ENCODE measurements at regions not wholly inside any gene's neighbourhood (a gene's known extent, or its start where the extent isn't known, plus 50 kb on each side); places are given as distances from the start of the nearest gene placed in this dataset.
"Not testable (repeated sequence)": the region's sequence is repeated elsewhere in the genome, so short reads cannot be mapped to it uniquely, and the experiment has no call there.

DNA sequence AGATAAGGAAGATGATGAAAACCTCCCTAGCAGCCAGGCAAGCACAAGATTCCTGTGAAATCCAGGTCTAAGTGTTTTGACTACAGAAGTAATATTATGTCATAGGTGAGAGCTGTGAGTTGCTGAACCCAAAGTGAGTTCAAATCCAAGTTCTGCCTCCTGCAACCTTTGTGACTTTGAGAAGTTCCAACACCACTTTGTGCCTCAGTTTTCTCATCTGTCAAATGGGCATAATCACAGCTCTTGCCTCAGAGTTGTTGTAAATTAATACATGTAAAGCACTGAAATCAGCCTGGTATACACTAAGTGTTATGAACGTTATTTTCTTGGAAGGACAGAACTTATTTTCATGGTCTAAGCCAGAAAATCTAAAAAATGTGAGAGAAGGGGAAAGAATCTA lies 210.3 kb upstream of the FRG2C start:
- DNase-seq: not testable (repeated sequence)

DNA sequence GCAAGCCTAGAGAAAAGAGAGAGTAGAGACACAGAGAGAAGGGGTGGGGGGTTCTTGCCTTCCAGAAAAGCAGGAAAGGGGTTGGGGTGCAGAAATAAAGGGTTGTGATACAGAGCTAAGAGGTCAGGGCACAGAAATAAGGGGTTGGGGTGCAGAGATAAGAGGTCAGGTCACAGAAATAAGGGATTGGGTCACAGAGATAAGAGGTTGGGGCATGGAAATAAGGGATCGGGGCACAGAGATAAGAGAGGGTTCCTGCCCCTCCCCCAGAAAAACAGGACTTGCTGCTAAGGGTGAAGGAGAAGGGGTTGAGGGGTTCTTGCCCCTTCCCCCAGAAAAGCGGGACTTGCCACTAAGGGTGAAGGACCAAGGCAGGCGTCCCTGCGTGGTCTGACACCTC lies 189.6 kb upstream of the FRG2C start:
- not testable (repeated sequence) for DNase-seq

DNA sequence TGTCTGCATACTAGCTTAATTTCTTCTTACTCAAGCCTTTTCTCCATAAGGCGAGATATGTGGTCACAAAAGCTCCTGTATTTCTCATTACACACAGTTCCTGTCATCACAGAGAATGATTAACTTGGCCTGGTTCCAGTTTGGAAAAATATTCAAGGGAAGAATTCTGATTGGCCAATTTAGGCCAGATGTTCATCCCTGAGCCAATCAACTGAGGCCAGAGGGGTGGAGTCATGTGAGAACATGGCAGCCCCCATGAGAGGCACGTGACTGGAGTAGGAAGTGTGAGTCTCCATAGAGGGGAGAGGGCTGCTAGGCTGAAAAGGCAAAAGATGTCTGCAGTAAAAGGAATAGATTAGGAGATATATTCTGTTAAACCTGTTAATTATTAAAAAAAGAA lies 167.5 kb upstream of the FRG2C start:
- not testable (repeated sequence) for DNase-seq

DNA sequence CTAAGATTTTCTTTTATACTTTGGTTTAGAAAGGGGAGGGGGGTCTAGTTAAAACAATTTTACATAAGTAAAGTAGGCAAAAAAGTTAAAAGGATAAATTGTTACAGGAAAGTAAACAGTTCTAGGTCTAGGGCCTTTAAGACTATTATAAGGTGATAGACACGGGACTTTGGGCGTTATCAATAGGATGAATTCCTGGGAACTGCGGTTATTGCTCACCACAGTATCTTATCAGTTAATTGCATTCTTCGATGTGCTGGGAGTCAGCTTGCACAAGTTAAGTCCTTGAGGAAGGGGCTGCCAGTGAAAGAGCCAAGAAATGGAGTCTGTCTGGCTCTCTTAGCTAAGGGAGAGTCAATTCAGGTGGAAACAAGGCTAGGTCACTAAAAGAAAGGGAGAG lies 163.8 kb upstream of the FRG2C start:
- not testable (repeated sequence) for DNase-seq

DNA sequence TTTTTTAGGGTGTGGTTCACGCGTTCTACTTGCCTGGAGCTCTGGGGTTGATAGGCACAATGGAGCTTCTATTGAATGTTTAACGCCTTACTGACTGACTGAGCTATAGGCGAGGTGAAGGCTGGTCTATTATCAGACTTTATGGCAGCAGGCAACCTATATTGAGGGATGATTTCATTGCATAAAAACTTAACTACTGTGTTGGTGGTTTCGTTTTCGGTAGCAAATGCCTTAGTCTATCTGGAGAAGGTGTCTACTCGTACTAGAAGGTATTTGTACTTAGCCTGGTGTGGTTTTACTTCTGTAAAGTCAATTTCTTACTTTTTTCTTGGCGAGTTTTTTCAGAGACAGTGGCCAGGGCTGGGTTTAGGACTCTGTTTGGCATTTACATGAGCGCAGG lies 162.0 kb upstream of the FRG2C start:
- DNase-seq: not testable (repeated sequence)

DNA sequence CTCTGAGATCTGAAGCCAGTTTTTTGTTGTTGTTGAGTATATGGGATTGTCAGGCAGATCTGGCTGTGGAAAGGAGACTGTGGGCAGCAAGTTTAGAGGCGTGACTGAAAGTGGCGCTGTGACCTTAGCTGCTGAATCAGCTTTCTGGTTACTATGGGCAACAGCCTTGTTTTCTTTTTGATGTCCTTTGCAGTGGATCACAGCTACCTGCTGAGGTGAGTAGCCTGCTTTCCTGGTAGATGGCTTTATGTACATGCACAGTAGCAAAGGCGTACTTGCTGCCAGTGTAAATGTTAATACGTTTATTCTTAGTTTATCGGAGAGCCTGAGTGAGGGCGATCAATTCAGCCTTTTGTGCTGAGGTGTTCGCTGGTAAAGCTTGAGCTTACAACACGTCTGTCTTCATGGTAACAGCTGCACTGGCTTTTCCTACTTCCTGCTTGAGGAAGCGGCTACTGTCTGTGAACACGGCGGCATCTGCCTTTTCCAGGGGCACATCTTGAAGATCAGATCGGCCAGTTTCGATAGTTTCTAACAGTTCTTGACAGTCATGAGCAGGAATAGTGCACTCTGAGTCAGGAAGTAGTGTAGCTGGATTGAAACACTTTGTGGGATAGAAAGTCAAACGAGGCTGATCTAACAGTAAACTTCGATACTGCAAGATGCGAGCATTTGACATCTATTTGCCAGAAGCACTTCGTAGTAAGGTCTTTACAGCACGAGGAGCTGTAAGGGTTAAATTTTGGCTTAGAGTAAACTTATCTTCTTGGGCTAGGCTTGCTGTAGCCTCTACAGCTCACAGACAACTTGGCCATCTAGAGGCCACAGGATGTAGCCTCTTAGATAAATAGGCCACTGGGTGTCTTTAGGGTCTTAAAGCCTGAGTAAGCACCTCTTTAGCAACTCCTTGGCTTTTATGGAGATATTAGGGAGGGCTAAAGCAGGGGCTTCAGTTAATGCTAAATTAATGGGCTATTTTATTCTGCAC lies 161.1 kb upstream of the FRG2C start:
- DNase-seq: peak; percentile 57

DNA sequence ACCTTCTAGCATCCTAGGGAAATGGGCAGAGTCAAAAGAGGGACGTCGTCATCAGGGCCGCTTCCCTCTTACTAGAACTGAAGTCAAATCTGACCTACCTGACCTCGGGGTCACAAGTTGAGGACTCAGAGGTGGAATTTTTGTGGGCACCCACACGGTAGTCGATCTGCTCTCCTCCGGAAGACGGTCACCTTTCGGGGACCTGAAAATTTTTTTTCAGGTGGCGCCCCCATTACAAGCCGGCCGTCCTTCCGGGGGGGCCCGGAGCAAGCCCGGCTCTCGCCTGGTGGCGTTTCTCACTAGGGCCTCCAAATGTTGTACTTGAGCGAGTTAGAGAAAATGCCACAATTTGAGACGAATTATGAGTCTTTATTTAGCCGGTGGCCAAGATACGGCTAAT lies 157.5 kb upstream of the FRG2C start:
- DNase-seq: no peak

DNA sequence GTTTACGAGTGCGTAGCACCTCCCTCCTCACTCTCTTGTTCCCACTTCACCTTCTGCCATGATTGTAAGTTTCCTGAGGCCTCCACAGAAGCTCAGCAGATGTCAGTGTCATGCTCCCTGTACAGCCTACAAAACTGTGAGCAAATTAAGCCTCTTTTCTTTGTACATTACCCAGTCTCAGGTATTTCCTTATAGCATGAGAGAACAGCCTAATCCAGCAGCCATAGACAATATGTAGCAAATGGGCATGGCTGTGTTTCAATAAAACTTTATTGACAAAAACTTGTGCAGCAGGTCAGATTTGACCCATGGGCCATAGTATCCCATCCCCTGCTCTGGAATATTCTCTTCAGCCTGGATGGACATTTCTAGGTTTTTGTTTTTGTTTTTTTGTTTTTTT lies 156.2 kb upstream of the FRG2C start:
- not testable (repeated sequence) for DNase-seq

DNA sequence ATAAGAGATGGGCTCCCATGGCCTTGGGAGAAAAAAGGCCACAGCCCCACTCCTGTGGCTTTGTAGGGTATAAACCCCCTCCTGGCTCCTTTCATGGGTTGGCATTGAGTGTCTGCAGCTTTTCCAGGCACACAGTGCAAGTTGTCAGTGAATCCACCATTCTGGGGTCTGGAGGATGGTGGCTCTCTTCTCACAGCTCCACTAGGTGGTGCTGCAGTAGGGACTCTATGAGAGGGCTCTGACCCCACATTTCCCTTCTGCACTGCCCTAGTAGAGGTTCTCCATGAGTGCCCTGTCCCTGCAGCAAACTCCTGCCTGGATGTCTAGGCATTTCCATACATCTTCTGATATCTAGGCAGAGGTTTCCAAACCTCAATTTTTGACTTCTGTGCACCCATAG lies 136.5 kb upstream of the FRG2C start:
- not testable (repeated sequence) for DNase-seq

DNA sequence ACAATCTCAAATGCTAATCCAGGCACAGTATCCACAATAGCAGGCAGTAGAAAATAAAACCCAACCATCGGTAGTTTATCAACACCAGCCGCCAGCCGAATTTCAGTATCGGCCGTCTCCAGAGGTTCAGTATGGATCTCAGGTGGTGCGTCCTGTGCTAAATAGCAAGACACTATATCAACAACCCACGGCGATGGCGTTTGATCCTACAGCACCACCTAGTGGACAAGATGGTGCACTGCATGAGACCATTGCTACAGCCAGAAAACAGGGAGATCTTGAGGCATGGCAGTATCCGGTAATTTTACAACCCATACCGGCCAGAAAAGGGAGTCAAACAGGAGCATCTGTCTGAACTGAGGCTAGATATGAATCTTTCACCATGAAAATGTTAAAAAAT lies 112.0 kb upstream of the FRG2C start:
- DNase-seq: peak; percentile 70

DNA sequence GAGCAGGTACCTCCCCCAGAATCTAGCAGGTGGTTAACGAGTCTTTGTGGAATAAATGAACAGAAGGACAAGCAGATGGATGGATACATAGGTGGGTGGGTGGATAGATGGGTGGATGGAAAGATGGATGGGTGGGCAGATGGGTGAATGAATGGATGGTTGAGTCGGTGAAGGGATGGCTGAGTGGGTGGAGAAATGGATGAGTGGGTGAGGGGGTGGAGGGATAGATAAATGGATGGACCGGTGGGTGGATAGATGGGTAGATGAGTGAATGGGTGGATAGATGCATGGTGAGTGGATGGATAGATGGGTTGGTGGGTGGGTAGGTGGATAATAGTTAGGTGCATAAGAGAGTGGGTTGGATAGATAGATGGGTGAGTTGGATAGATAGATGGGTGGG lies 99.7 kb upstream of the FRG2C start:
- DNase-seq: not testable (repeated sequence)

DNA sequence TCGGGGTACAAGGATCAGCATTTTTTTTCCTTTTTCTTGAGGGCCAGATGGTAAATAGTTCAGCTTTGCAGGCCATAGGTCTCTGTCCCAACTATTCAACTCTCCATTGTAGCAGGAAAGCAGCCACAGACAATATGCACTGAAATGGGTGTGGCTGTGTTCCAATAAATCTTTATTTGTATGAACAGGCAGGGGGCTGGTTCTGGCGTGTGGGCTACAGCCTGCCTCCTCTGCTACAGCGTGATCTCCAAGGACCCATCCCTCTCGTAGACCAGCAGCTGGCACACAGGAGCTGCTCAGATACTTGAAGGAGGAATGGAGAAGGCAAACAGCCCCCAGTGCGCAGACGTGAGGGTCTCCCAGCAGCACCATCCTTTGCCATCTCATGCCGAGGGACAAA lies 91.8 kb upstream of the FRG2C start:
- not testable (repeated sequence) for DNase-seq

DNA sequence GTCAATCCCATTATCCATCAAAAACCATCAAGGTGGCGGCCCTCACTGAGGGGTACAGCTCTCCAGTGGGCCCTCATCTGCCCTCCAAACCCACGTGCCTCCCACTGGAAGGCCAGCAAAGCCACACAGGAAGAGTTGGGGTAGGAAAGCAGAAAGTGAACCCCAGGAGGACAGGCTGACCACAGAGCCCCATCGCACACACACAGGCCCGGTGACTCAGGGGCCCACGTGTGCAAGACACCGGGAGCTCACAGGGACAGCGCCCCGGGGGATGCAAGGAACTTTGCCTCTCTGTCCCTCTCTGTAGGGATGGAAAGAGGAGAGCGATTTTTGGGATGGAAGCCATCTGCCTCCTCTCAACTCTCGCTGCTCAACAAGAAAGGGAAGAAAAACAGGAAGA lies 85.0 kb upstream of the FRG2C start:
- DNase-seq: not testable (repeated sequence)

DNA sequence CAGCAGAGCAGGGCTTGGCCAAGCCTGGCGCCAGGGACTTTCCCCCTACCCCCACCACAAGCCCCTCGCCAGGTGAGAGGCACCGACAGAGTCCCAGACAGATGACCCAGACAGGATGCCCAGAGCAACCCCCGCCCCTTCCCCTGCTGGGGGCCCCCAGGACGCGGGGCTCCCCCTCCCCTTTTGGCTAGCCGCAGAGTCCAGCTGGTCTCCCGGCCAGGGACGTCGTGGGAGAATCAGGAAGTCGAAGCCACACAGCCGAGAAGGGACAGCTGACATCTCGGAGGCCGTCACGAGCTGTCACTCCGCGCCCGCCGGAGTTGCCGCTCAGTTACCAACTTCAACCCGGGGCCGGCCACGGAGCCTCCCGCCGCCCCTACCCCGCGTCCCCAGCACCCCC lies 84.6 kb upstream of the FRG2C start:
- DNase-seq: not testable (repeated sequence)

DNA sequence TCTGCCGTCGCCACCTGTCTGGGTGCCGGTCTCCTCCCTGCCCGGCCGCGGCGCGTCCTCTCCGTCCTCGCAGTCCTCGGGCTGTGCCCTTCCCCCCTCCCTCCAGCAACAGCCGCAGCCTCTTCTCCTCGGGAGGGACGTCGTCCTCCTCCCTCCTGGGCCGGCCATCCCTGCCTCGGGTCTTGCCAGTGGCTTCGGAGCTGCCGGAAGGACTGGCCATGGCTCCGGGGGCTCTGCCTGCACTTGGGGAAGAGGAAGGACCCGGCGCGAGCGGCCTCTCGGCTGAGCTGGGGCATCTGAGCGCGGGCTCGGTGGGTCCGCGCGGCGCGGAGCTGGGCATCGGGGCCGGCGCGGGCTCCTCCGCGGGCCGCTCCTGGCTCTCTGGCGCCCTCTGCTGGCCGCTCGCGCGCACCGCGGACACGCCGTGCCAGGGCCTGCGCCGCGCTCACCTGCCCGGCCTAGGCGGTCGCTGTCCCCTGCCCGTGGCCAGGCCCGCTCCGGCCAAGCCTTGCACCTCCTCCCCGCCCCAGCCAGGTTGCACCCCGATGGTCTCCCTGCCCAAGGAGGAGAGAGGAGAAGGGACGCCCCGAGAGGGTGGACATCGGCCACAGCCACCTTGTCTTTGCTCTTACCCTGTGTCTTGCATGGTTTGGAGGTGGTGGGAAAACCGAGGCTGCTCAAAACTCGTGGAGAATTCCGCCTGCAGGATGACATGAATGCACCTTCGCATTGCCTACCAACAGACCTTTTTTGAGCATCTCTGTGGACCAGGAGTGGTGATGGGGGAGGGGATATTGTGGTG lies 83.9 kb upstream of the FRG2C start:
- peak; percentile 60 for DNase-seq

DNA sequence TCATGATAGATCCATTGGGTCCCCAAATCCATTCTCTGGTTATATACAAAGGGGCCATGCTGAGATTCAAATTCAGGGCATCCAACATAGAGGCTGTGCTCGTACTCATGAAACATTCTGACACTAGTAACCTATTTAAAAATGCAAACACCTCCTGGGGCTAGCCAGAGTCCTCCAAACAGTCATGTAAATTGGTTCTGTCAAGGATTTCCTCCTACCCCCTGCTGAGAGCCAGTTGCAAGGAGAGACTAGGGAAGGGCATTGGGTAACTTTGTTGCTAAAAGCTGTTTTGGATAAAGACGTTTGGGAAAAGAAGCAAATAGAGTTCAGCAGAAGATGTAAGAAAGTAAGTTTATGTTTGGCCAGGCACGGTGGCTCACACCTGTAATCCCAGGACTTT lies 81.6 kb upstream of the FRG2C start:
- DNase-seq: not testable (repeated sequence)

DNA sequence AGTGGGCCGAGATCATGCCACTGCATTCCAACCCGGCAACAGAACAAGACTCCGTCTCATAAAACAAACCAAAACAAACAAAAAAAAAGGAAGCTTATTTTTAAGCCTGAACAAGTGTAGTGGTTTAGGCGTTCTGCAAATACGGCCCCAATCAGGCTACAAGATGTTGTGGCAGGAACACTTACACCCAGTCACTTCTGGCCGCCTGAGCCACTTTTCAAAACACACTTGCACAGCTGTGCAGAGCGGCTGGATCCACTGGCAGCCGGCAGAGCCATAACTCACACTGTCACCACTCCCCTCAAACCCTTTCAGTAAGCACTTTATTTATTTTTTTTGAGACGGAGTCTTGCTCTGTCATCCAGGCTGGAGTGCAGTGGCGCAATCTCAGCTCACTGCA lies 81.0 kb upstream of the FRG2C start:
- not testable (repeated sequence) for DNase-seq

DNA sequence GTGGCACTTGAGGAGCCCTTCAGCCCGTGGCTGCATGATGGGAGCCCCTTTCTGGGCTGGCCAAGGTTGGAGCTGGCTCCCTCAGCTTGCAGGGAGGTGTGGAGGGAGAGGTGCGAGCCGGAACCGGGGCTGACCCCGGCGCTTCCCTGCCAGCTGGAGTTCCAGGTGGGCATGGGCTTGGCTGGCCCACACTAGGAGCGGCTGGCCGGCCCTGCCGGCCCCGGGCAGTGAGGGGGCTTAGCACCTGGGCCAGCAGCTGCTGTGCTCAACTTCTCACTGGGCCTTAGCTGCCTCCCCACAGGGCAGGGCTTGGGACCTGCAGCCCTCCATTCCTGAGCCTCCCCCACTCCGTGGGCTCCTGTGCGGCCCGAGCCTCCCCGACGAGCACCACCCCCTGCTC lies 76.4 kb upstream of the FRG2C start:
- DNase-seq: not testable (repeated sequence)

DNA sequence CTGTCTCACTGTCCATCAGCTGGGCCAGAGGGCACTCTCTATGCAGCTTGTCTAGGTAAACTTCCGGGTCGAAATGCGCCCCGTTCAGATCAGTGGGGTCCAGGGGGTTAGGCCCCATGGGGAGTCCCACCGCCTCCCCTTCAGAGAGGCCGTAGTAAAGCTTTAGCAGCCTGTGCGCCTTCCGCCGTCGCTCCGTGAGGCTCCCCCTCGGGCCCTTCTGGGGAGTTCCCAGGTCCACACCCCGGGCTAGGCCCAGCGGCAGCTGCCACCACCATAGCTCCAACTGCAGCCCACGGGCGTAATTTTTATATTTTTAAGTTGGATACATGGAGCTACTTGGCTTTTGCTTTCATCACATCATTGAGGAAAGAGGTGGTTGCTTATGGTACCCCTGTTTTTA lies 73.7 kb upstream of the FRG2C start:
- DNase-seq: not testable (repeated sequence)

DNA sequence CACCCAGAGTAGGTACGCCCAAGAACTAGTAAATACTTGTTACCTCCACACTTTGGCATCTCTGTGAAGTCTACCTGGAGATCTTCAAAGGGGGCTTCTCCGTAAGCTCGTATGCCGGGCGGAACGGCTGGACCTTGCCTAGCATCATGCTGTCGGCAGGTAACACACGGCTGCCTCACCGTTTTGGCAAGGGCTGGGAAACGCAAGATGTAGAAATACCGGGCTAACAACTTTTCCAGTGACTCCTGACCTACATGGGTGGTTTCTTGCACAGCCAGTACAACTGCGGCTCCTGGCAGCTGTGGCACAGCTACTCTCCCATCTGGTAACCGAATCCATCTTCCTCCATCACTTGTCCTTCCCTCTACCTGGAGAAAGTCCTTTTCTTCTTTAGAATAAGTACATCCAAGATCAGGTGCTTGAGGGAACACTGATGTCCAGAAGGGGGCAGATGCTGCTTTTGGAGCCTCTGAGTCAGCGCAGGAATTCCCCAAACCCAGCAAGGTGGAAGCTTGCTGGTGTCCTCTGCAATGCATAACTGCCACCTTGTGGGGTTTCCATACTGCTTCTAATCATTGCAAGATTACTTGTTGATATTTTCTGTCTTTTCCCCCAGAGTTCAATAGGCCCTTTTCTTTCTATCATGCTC lies 59.7 kb upstream of the FRG2C start:
- peak; percentile 76 for DNase-seq

DNA sequence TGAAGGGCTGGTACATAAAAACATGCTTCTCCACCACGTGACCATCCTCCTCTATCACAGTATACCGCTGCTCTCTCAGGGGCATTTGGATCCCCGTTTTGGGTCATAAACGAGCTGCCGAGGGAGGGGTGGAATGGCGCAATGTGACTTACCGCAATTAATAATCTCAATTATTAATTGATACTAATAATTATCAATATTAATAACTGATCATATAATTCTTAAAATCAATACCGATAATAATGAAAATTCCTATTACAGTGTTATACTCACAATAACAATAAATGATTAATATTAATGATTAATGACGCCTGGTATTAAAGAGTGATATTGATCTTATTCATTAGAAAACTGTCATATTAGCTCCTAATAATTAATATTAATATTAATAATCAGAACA lies 56.1 kb upstream of the FRG2C start:
- not testable (repeated sequence) for DNase-seq

DNA sequence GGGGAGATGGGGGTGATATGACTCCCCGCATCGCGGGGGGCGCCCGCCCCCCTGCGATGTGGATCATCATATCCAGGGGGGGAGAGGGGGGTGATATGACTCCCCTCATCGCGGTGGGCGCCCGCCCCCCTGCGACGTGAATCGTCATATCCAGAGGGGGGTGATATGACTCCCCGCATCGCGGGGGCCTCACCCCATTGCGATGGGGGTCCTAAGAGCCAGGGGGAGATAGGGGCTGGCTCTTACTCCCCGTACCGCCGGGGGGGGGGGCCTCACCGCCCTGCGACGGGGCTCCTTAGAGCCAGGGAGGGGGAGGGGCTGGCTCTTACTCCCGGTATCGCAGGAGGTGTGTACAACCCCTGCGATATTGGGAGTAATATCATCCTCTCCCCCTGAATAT lies 54.5 kb upstream of the FRG2C start:
- DNase-seq: not testable (repeated sequence)

DNA sequence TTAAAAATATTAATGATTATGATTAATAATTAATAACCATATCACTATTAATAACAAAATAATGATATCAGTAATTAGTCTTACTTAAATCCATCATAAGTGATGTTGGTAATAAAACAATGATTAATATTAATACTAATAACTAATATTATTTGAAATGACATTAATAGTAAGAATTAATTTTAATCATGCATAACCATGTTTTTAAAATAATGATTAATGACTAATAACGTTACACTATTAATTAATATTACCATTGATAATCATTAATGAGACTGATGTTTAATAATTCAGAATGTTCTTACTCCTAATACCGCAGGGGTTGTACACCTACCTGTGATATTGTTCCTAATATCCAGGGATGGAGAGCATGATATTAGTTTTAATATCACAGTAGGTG lies 53.4 kb upstream of the FRG2C start:
- no peak for DNase-seq

Data from islet precursor cell (in vitro differentiated cells).